ENCODE measurements at regions not wholly inside any gene's neighbourhood (a gene's known extent, or its start where the extent isn't known, plus 50 kb on each side); places are given as distances from the start of the nearest gene placed in this dataset.

DNA sequence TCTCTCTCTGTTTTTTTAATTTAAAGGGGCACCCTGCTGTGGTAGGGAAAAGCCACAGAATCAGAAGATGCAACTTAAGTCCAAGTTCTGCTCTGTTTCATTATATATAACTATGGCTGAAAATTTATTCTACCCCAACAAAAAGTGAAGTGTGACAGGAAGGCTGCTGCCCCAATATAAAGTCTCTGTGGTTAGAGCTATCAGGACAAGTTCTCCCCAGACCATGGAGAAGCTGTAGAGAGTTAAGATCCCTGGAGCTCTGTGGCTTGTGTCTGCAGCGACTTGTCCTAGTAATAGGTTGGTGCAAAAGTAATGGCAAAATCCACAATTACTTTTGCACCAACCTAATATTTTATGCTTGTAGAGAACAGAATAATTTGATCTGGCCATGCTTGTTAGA lies 250.9 kb downstream of the PSAT1 start:
- DNase-seq (ENCODE audit: extremely low read depth in 1 of 11, low read depth in 9 of 11, low spot score in 4 of 11), result no peak

GRCh38 chr9:78548670-78549069 lies 251.7 kb downstream of the PSAT1 start:
- no peak for DNase-seq (ENCODE audit: extremely low read depth in 1 of 11, low read depth in 9 of 11, low spot score in 4 of 11)

DNA sequence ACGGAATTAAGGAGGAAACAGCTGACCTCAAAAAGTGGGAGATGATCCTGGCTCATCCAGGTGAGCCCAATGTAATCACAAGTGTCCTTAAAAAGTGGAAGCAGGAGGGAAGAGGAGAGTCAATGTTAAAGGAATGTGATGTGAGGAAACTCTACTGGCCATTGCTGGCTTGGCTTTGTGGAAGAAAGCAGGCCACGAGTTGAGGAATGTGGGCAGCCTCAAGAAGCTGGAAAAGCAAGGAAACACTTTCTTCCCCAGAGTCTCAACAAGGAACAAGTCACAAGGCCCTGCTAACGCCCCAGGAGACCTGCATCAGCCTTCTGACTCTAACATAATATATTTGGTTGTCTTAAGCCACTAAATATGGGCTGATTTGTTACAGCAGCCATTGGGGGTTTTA lies 252.8 kb downstream of the PSAT1 start:
- no peak for DNase-seq (ENCODE audit: extremely low read depth in 1 of 11, low read depth in 9 of 11, low spot score in 4 of 11)

DNA sequence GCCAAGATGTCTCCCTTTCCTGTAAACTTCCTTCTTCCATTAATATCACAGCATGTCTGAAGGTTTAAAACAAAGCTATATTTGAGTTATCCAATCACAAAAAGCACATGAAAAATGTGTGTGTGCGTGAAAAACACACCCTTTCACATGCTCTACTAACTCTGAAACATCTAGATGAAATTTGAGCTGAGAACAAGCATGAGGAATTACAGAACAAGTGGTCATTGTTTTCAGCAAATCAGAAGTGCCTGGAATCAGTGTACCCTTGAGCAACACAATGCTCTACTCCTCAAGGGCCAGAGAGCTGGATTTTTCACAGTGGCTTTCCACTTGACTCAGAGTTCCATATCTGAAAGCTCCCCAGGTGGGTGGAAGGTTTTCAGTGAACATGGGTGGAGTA lies 255.9 kb downstream of the PSAT1 start:
- DNase-seq (ENCODE audit: extremely low read depth in 1 of 11, low read depth in 9 of 11, low spot score in 4 of 11), result no peak

DNA sequence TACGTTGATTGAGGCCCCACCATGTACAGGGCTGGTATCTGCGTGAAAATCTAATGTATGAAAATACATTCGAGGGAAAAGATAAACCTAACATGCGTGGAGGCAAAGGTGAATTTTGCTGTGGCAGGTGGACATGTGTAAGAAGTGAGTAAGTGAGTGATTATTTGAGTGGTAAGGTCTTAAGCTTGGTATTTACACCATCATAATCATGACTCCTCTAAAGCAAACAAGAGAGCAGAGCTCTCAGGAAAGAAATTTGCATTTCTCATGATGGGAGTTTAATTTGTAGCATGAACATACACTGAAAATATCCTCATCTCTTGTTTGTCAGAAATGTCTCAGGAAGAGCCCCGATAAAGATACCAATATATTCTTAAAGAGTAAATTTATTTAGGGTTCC lies 260.6 kb downstream of the PSAT1 start:
- DNase-seq (ENCODE audit: extremely low read depth in 1 of 11, low read depth in 9 of 11, low spot score in 4 of 11), result no peak

- DNase-seq (ENCODE audit: extremely low read depth in 1 of 11, low read depth in 9 of 11, low spot score in 4 of 11), result no peak
Measured at GRCh38 chr9:78559449-78559885, 262.5 kb downstream of the PSAT1 start.

GRCh38 chr9:78562021-78562420 lies 265.1 kb downstream of the PSAT1 start:
- no peak for DNase-seq (ENCODE audit: extremely low read depth in 1 of 11, low read depth in 9 of 11, low spot score in 4 of 11)

DNA sequence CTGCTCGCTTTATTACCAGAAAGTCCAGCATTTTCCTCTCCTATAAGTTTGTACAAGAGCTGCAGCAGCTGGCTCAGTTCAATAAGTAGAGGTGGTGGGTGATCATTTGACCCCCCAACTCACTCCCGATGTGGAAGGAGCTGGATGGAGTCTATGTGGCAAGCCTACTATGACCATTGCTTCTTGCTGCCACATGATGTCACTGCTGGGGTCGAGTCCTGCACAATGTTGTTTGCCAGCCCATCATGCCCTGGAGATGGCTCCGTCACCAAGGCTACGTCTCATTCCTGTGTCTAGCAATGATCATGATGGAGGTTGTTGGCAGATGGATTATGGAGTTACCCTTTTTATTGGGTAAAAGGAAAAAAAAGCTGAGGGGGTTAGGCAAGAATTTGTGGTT lies 266.3 kb downstream of the PSAT1 start:
- DNase-seq (ENCODE audit: extremely low read depth in 1 of 11, low read depth in 9 of 11, low spot score in 4 of 11), result no peak

- DNase-seq (ENCODE audit: extremely low read depth in 1 of 11, low read depth in 9 of 11, low spot score in 4 of 11), result no peak
Measured at GRCh38 chr9:78565481-78565880, 268.6 kb downstream of the PSAT1 start.

- no peak for DNase-seq (ENCODE audit: extremely low read depth in 1 of 11, low read depth in 9 of 11, low spot score in 4 of 11)
Measured at GRCh38 chr9:78566521-78566920, 269.6 kb downstream of the PSAT1 start.

- DNase-seq (ENCODE audit: extremely low read depth in 1 of 11, low read depth in 9 of 11, low spot score in 4 of 11), result no peak
Measured at GRCh38 chr9:78566948-78567675, 270.2 kb downstream of the PSAT1 start.

DNA sequence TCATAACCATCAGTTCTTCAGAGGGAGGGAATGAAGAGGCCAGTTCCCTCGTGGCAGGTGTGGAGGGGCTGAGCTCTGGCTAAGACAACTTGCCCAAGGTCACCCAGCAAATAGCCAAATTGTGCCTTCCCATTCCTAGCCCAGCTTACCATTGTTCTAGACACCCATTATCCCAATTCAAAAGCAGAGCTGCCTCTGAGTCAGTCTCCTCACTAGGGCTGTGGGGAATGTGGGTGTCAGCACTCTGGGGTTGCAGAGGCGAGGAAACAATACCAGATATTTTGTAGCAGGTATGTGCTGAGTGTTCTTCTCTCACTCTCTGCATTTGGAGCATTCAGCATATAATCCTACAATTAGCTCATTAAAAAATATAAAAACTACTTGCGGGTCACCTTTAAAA lies 270.8 kb downstream of the PSAT1 start:
- DNase-seq (ENCODE audit: extremely low read depth in 1 of 11, low read depth in 9 of 11, low spot score in 4 of 11), result no peak

- DNase-seq (ENCODE audit: extremely low read depth in 1 of 11, low read depth in 9 of 11, low spot score in 4 of 11), result no peak
Measured at GRCh38 chr9:78568774-78569173, 271.8 kb downstream of the PSAT1 start.

GRCh38 chr9:78572266-78572665 lies 275.3 kb downstream of the PSAT1 start:
- DNase-seq (ENCODE audit: extremely low read depth in 1 of 11, low read depth in 9 of 11, low spot score in 4 of 11), result no peak

DNA sequence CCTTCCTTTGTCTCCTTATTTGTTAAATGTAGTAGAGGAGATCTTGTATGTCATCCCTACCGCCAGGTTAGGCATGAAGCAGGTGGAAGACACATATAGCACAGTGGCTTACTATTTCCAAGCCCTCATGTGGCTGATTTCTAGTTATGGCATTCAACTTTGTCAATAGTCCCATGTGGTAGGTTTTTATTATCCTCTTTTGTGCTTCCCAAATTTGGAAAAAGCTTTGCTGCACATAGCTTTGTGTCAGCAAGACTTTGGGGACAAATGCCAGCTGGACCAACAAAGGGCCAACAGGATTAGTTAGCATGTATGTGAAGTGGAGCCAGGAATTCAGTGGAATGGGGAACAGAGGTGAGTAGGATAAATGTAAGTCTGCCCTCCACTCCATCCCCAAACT lies 276.3 kb downstream of the PSAT1 start:
- DNase-seq (ENCODE audit: extremely low read depth in 1 of 11, low read depth in 9 of 11, low spot score in 4 of 11), result no peak

DNA sequence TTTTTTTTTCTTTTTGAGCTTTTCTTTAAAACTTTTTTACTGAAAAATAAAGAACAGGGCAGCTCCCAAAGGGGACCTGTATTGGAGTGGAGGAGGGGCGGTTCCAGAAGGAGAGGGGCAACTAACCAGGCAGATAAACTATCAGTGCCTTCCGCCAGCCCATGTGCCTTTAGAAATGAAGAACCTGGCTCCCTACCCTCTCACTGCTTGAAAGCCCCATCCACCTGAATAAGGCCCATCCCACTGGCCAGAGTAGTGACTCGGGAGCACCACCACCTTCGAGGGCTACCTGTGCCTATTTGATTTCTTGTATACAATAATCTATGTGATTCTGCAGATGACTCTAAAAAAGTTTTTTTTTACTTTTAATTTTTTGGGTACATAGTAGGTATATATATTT lies 276.7 kb downstream of the PSAT1 start:
- no peak for DNase-seq (ENCODE audit: extremely low read depth in 1 of 11, low read depth in 9 of 11, low spot score in 4 of 11)

DNA sequence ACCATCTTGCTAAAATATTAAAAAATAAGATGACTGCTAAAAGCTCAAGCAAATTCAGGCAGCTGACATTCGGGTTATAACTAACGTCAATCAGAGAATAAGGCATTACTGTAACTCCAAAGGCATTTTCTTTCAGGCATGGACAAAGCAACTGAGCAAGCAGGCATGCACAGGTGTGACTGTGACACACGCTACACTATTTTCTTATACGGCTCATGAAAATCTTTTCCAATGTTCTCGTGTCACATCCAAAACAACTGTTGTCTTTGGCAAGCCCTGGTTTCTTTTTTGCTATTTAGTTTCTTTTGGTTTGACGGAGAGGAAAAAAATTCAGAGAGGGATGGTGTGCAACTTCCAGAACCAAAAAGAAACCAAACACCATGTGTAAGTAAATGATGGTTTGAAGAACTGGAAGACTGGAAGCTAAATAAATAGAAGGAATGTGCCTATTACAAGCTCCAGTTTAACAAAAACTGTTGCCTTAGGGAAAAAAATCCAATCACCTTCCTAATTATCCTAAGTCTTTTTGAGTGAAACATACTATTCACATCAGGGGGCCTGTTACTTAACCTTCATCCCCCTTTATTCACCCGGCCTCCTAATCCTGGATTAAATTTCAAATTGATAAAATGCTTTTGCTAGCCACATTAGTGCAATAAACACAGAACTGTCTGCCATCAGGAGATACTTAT lies 277.6 kb downstream of the PSAT1 start:
- DNase-seq (ENCODE audit: extremely low read depth in 1 of 11, low read depth in 9 of 11, low spot score in 4 of 11), result no peak

DNA sequence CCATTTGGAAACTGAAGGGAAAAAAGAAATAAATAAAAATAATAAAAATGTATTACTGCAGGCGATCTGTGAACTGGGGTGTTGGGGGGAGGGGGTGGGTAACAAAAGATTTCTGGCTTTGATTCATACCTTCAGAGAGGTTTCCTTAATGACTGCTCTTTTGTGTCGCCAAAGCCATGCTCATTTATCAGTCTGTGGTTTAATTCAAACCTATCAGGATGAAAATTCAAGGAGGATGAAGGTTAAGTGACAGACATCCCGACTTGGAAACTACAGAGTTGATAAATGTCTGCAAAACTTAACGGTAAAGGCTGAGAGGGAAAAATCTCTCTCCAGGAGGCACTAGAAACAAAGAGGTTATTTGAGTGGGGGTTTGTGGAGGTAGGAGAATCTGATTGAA lies 278.2 kb downstream of the PSAT1 start:
- DNase-seq (ENCODE audit: extremely low read depth in 1 of 11, low read depth in 9 of 11, low spot score in 4 of 11), result no peak

GRCh38 chr9:78575771-78576170 lies 278.8 kb downstream of the PSAT1 start:
- DNase-seq (ENCODE audit: extremely low read depth in 1 of 11, low read depth in 9 of 11, low spot score in 4 of 11), result no peak

DNA sequence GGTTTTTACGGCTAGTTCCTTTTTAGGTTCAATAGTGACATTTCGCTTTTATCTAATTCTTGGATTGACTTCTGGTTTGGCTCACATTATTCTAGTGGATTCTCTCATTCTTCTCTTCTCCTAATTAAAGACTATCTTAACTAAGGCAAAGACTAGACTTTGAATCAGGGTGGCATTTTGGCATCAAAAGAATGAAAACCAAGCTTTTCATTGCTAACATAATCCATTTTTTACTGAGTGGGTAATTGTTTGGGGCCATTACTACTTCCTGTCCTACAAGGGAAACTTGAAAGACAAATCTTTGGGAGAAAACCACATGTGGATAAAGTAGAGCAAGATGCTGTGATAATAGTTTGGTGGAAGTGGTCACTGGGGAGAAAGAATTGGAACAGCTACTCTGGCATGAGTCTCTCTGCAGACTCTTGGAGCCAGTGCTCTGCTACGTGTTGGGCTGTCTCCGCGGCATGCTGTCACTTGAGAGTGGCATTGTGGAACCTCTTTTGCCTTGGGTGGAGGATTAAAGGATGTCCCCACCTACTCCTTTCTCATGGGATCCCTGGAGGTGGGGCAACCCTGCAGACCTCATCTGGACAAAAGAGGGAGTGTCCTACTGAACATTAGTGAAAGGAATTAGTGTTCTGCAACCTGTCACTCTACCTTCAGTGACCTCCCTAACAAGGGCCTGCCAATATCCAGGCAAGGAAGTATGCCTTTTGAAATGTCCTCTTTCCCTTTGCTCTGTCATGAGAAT lies 280.4 kb downstream of the PSAT1 start:
- no peak for DNase-seq (ENCODE audit: extremely low read depth in 1 of 11, low read depth in 9 of 11, low spot score in 4 of 11)
